ENCODE measurements at regions not wholly inside any gene's neighbourhood (a gene's known extent, or its start where the extent isn't known, plus 50 kb on each side); places are given as distances from the start of the nearest gene placed in this dataset.

DNA sequence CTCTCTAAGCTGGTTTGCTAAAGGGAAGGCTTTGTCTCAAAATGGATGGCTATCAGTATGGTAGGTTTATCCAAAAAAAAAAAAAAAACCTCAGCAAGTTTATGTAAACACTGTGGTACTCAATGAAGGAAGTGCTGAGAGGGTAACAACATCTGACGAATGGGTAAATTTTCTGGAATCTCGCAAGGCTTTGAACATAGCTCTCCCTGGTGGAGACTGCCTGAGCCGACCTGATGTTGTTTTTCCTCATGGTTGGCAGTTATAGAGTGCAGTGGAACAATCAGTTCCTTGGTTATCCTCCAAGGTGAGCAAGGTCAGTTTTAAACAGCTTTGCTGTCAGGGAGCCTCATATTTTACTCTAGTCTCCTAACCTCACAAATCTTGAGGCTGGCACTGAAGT, 94.6 kb downstream of the ZPLD1 start:
- H3K27ac ChIP-seq = peak overlapping the region; percentile 40
- TF ChIP-seq ZFX (IDR thresholded peaks at IDR 0.05; ENCODE audit: borderline replicate concordance) = no peak
- TF ChIP-seq, protein P1, sequence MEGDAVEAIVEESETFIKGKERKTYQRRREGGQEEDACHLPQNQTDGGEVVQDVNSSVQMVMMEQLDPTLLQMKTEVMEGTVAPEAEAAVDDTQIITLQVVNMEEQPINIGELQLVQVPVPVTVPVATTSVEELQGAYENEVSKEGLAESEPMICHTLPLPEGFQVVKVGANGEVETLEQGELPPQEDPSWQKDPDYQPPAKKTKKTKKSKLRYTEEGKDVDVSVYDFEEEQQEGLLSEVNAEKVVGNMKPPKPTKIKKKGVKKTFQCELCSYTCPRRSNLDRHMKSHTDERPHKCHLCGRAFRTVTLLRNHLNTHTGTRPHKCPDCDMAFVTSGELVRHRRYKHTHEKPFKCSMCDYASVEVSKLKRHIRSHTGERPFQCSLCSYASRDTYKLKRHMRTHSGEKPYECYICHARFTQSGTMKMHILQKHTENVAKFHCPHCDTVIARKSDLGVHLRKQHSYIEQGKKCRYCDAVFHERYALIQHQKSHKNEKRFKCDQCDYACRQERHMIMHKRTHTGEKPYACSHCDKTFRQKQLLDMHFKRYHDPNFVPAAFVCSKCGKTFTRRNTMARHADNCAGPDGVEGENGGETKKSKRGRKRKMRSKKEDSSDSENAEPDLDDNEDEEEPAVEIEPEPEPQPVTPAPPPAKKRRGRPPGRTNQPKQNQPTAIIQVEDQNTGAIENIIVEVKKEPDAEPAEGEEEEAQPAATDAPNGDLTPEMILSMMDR (IDR thresholded peaks at IDR 0.05) = peak; percentile 72

DNA sequence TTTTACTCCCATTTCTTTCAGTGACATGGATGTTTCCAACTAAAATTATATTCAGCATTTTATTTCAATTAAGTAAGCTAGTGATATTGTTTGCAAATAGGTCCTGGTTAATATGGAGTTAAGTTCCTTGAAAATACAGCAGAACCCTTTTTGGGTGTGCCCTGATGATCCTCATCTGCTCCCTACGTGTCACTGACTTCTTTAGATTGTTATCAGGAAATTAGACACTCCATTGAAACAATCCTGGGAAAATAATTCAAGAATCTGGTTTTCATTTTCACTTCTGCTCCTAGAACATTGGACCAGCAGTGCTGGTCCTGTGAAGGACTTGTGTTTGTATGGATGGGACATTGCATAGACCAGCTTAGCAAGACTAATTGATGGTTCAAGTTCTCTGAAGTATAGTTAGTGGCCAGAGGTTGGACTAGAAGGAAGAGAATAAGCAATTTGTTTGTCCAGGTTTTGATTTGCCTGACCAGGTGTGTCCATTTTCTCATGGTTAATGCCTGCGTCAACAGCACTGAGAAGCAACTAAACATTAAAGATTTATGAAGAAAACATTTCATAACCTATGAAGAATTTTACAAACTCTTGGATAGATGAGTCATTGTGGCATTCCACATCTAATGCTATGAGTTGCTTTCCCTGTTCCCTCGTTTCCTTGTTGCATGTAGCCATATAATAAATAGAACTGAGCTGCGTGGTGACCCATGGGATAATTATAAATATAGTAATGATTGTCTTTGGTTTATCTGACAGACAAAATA, 95.8 kb downstream of the ZPLD1 start:
- H3K27ac ChIP-seq = no peak overlapping the region
- TF ChIP-seq, protein P1 (IDR thresholded peaks at IDR 0.05) = no peak
- TF ChIP-seq ZFX (IDR thresholded peaks at IDR 0.05; ENCODE audit: borderline replicate concordance) = no peak

DNA sequence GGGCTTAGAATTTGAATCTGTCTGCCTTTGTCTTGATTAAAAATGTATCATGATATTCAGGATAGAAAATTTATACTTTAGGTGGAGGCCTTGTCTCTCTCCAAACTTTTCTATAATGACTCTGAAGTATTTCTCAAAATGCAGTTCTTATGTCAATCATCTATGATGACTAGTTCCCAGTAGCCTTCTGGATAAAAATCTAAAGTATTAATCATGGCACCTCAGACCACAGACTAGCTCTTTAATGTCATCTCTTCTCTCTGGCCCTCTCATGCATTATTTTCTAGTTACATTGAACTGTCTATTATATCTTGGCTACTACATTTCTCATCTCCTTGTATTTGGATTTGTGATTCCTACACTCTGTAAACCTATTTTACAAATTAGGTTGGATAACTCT, 96.9 kb downstream of the ZPLD1 start:
- no peak overlapping the region for H3K27ac ChIP-seq
- TF ChIP-seq, protein P1 (IDR thresholded peaks at IDR 0.05) = no peak
- no peak for TF ChIP-seq ZFX (IDR thresholded peaks at IDR 0.05; ENCODE audit: borderline replicate concordance)

DNA sequence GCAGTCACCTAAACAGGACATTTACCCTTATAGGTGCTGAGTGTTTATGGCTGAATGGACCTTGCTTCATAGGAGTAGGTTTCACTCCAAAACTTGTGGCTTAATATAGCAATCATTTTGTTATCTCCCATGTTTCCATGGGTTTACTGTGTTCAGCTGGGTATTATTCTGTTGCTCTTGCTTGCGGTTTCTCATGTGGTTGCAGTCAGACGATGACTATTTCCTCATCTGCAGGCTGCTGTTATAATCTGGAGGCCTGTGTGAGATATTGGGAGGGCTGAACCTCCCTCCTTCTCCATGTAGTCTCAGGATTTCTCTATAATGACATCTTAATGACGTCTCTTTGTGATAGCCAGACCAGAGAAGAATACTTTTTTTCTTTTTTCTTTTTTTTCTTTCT, 98.1 kb downstream of the ZPLD1 start:
- H3K27ac ChIP-seq = no peak overlapping the region
- TF ChIP-seq, protein P1 (IDR thresholded peaks at IDR 0.05) = no peak
- TF ChIP-seq ZFX (IDR thresholded peaks at IDR 0.05; ENCODE audit: borderline replicate concordance) = no peak

DNA sequence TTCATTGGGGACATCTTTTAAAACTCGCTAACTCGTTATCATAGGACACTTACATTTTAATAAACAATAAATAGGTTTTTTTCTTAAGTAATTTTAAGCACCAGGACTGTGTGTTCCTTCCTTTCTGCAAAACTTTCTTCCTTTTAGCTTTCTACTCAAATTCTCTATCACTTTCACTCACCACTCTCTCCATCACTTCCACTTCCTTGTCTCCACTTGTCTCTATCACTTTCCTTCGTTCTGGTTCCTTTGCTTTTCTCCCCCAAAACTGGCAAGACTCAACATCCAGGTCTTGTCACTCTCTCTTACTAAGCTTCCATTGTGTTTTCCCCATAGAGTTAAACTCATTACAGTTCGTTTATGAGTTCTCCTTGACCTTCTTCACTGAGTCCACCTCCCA, 99.0 kb downstream of the ZPLD1 start:
- no peak for TF ChIP-seq ZFX (IDR thresholded peaks at IDR 0.05; ENCODE audit: borderline replicate concordance)
- TF ChIP-seq, protein P1 (IDR thresholded peaks at IDR 0.05) = no peak
- no peak overlapping the region for H3K27ac ChIP-seq

DNA sequence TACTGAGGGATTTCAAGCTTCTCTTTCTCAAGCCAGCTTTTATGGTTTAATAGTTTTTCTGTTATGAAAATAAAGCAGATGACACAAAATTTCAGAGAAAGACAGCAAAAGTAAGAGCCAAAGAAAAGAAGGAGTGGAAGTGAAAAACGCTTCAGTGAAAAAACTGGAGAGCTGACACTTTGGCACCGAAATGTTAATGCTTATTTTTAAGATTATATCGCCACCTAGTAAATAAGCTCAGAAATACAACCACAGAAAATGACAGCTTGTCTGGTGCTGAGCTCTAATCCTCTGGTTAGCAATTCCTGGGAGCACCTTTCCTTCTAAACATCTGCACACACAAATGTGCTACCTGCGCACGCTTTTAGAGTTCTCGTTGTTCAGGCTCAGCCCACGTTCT, 101.6 kb downstream of the ZPLD1 start:
- TF ChIP-seq, protein P1 (IDR thresholded peaks at IDR 0.05) = peak; percentile 68
- no peak for TF ChIP-seq ZFX (IDR thresholded peaks at IDR 0.05; ENCODE audit: borderline replicate concordance)
- H3K27ac ChIP-seq = peak overlapping the region; percentile 22

DNA sequence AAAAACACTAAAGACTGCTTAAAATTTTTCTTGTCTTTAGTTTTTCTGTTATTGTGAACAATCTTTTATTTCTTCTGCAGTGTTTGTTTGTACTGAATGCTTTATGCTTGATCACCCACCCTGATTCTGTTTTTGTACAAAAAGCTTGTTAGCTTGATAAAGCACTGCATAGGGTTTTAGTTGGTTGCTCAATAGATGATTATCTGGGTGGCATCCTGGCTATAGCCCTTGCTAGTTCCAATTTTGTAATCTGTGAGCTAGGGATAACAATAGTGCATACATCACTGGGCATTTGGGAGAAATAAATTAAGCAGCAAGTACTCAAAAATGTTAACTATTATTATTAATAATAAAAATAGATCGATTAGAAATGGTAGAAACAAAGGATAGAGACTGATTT, 102.3 kb downstream of the ZPLD1 start:
- H3K27ac ChIP-seq = peak overlapping the region; percentile 22
- TF ChIP-seq, protein P1 (IDR thresholded peaks at IDR 0.05) = no peak
- TF ChIP-seq ZFX (IDR thresholded peaks at IDR 0.05; ENCODE audit: borderline replicate concordance) = no peak

Measured in 22Rv1 (cell line).